Caco-2 (cell line): ENCODE measurements at regions not wholly inside any gene's neighbourhood (a gene's known extent, or its start where the extent isn't known, plus 50 kb on each side); places are given as distances from the start of the nearest gene placed in this dataset.

Source experiments
- BruUV-seq: library from RNA; stranded (reverse); fragments of 400-500 nt; replicated peaks from 2 replicates; lab custom pipeline; 2021; lab: Mats Ljungman, UMichigan
- CTCF ChIA-PET: fragments of 300-600 bp; sonication (Branson Sonifier 250); formaldehyde crosslinking; loops from one replicate; lab custom pipeline; 2022; ENCODE audit warnings: antibody characterized with exemption; lab: Charles Lee
- POLR2A ChIA-PET: fragments of 300-600 bp; sonication (Branson Sonifier 250); formaldehyde crosslinking; loops from one replicate; lab custom pipeline; 2022; ENCODE audit warnings: antibody characterized with exemption; lab: Charles Lee
- DNase-seq, 2 experiments: peaks; one replicate each; pipeline versions ENCODE4 v3.0.0 to v3.0.0-alpha.2; 2020 to 2022
- H3K27me3 ChIP-seq: replicated peaks from 2 replicates; pipeline ENCODE4 v1.6.0; 2011; ENCODE audit warnings: low read length; ENCODE audit not compliant: control insufficient read depth, insufficient read depth
- H3K36me3 ChIP-seq: 2 replicates; pipeline ENCODE4 v1.5.1; 2011; ENCODE audit warnings: low read length; ENCODE audit not compliant: control insufficient read depth, insufficient read depth
- H3K4me1 ChIP-seq: fragments of 250-450 bp; sonication (Bioruptor Pico); 2 replicates; pipeline ENCODE4 v1.5.1; 2020; ENCODE audit warnings: mild to moderate bottlenecking
- H3K4me3 ChIP-seq: 2 replicates; pipeline ENCODE4 v1.5.1; 2011; ENCODE audit warnings: low read depth, mild to moderate bottlenecking, control low read depth, low read length
- H3K9me3 ChIP-seq: fragments of 250-450 bp; sonication (Bioruptor Pico); 2 replicates; pipeline ENCODE4 v1.5.1; 2020; ENCODE audit warnings: mild to moderate bottlenecking, moderate library complexity
- H3K27ac Mint-ChIP-seq: one replicate; pipeline ENCODE4 v1.8.0; 2022; ENCODE audit warnings: mixed read lengths; ENCODE audit not compliant: unreplicated experiment
- H3K27me3 Mint-ChIP-seq: one replicate; pipeline ENCODE4 v1.8.0; 2022; ENCODE audit warnings: mixed read lengths; ENCODE audit not compliant: insufficient read depth, unreplicated experiment
- H3K36me3 Mint-ChIP-seq: one replicate; pipeline ENCODE4 v1.8.0; 2022; ENCODE audit warnings: mild to moderate bottlenecking, mixed read lengths; ENCODE audit not compliant: insufficient read depth, unreplicated experiment
- H3K4me1 Mint-ChIP-seq: one replicate; pipeline ENCODE4 v1.8.0; 2022; ENCODE audit warnings: low read depth, mixed read lengths; ENCODE audit not compliant: unreplicated experiment
- H3K4me3 Mint-ChIP-seq: one replicate; pipeline ENCODE4 v1.8.0; 2022; ENCODE audit warnings: mild to moderate bottlenecking, moderate library complexity, mixed read lengths; ENCODE audit not compliant: unreplicated experiment
- H3K9me3 Mint-ChIP-seq: one replicate; pipeline ENCODE4 v1.8.0; 2022; ENCODE audit warnings: mixed read lengths; ENCODE audit not compliant: unreplicated experiment
- intact Hi-C: fragments of 100-400 bp; cut with micrococcal nuclease; formaldehyde crosslinking; loops from one replicate; pipeline ENCODE4 v1.10.0; 2022; ENCODE audit not compliant: unreplicated experiment
- TF ChIP-seq, protein P1 (sequence below), 2 experiments: fragments of 200-600 bp in 1 of 2; IDR thresholded peaks; 1 replicate in 1 of 2; 2 replicates in 1 of 2; pipeline versions ENCODE4 v1.5.1 to v1.8.0; 2011 to 2022; ENCODE audit warnings: antibody characterized with exemption in 1 of 2, control low read depth in 1 of 2, inconsistent platforms in 1 of 2, low read depth in 1 of 2, low read length in 1 of 2, mild to moderate bottlenecking in 1 of 2, moderate library complexity in 1 of 2; ENCODE audit not compliant: insufficient read depth in 1 of 2, severe bottlenecking in 1 of 2, unreplicated experiment in 1 of 2

DNA sequence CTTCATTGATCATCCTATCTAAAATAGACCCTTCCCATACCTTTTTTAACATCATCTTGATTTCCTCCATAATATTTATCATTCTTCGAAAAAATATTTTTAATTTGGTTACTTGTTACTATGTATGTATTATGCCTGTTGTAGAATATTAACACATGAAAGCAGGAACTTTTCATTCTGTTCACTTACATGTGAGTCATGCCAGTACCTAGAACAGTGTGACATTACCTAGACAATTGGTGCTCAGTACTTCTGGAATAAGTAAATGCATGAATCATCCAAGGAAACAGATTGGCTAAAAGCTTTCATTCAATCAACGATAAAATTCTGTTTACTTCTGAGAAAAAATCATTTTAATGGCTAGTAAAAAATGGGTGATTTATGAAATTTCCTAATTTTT lies 76.4 kb downstream of the CXXC4 start:
- no TSS peak for BruUV-seq
- TF ChIP-seq, protein P1, sequence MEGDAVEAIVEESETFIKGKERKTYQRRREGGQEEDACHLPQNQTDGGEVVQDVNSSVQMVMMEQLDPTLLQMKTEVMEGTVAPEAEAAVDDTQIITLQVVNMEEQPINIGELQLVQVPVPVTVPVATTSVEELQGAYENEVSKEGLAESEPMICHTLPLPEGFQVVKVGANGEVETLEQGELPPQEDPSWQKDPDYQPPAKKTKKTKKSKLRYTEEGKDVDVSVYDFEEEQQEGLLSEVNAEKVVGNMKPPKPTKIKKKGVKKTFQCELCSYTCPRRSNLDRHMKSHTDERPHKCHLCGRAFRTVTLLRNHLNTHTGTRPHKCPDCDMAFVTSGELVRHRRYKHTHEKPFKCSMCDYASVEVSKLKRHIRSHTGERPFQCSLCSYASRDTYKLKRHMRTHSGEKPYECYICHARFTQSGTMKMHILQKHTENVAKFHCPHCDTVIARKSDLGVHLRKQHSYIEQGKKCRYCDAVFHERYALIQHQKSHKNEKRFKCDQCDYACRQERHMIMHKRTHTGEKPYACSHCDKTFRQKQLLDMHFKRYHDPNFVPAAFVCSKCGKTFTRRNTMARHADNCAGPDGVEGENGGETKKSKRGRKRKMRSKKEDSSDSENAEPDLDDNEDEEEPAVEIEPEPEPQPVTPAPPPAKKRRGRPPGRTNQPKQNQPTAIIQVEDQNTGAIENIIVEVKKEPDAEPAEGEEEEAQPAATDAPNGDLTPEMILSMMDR (IDR thresholded peaks at IDR 0.05; ENCODE audit: insufficient read depth in 1 of 2, low read depth in 1 of 2, low read length in 1 of 2, severe bottlenecking in 1 of 2, unreplicated experiment in 1 of 2) = no peak
- no peaks in the 10 kb centered on the region for H3K4me1 ChIP-seq
- H3K9me3 ChIP-seq = no peaks in the 10 kb centered on the region
- no peaks in the 10 kb centered on the region for H3K4me1 Mint-ChIP-seq
- intact Hi-C loops = no loop called here
- H3K36me3 Mint-ChIP-seq = no peaks in the 10 kb centered on the region
- no peak overlapping the region for H3K27ac Mint-ChIP-seq
- H3K4me3 ChIP-seq = no peak overlapping the region
- CTCF ChIA-PET = no interaction called here
- no peak overlapping the region for H3K4me3 Mint-ChIP-seq
- no peaks in the 10 kb centered on the region for H3K36me3 ChIP-seq
- POLR2A ChIA-PET = no interaction called here
- no peaks in the 10 kb centered on the region for H3K9me3 Mint-ChIP-seq
- H3K27me3 Mint-ChIP-seq = no peaks in the 10 kb centered on the region
- DNase-seq = no peak
- no peaks in the 10 kb centered on the region for H3K27me3 ChIP-seq

DNA sequence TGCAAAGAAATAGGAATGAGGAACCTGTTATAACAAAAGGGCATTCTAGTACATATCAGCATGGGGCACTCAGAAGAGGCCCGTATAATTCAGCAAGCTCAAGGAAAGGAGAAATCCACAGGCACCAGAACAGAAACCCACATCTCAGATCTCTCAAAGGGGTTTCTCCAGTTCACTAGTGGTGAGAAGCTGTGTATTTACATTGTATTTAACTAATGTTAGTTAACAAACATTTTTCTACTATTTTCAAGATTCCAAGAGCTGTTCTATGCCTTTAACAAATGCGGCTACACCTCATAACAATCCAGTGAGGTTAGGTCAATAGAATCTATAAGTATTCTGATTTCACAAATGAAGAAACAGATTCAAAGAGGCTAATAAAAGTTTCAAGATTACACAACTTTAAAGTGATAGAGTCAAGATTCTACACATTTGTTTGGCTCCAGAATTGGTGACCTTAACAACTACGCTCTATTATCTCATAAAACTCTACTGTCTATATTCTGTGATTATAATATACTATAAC lies 77.3 kb downstream of the CXXC4 start:
- no TSS peak for BruUV-seq
- no peak for DNase-seq
- Mint-ChIP-seq H3K9me3 (no peaks in the 10 kb centered on the region), H3K4me1 (no peaks in the 10 kb centered on the region), H3K4me3 (no peak overlapping the region), H3K27ac (no peak overlapping the region), H3K27me3 (no peaks in the 10 kb centered on the region), H3K36me3 (no peaks in the 10 kb centered on the region)
- H3K4me1 ChIP-seq = no peaks in the 10 kb centered on the region
- ChIA-PET CTCF (no interaction called here), POLR2A (no interaction called here)
- H3K4me3 ChIP-seq = no peak overlapping the region
- intact Hi-C loops = loop anchor here (1.0 kb wide), 1 partner anchor 443 kb away; no protein-coding TSS in a partner anchor
- no peaks in the 10 kb centered on the region for H3K36me3 ChIP-seq
- no peaks in the 10 kb centered on the region for H3K9me3 ChIP-seq
- TF ChIP-seq, protein P1 (IDR thresholded peaks at IDR 0.05; ENCODE audit: insufficient read depth in 1 of 2, low read depth in 1 of 2, low read length in 1 of 2, severe bottlenecking in 1 of 2, unreplicated experiment in 1 of 2) = no peak
- H3K27me3 ChIP-seq = no peaks in the 10 kb centered on the region

DNA sequence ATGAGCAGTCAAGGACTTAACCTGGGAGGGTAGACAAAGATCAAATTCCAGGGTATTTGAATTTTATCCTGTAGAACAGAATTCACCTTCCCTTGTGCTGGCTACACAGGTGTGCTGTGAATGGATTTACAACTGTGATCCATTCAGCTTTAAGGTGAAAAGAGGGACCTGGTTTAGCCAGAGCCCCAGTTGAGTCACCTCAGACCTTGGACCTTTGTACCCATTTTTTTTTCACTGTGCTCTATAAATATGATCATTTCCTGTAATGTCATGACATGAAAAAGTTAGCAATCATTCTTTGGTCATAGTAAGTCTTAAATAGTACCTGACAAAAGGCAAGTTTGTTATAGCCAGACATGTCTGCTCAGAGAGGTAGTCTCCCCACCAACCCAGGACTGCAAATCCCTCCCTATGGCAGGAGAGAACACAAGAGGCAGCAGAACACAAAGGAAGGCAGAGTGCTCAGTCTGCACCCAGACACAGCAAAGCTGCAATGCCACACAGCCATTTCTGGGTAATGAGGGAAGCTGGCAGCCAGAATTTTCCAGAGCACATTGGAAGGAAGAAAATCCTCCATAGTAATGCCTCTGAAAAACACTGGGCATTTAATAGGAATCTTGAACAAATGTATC lies 77.9 kb downstream of the CXXC4 start:
- DNase-seq = no peak
- ChIA-PET CTCF (no interaction called here), POLR2A (no interaction called here)
- H3K4me1 ChIP-seq = no peaks in the 10 kb centered on the region
- intact Hi-C loops = loop anchor here (1.0 kb wide), 1 partner anchor 443 kb away; no protein-coding TSS in a partner anchor
- H3K9me3 ChIP-seq = no peaks in the 10 kb centered on the region
- Mint-ChIP-seq H3K27me3 (no peaks in the 10 kb centered on the region), H3K4me3 (no peak overlapping the region), H3K36me3 (no peaks in the 10 kb centered on the region), H3K4me1 (no peaks in the 10 kb centered on the region), H3K9me3 (no peaks in the 10 kb centered on the region), H3K27ac (no peak overlapping the region)
- TF ChIP-seq, protein P1 (IDR thresholded peaks at IDR 0.05; ENCODE audit: insufficient read depth in 1 of 2, low read depth in 1 of 2, low read length in 1 of 2, severe bottlenecking in 1 of 2, unreplicated experiment in 1 of 2) = no peak
- no peak overlapping the region for H3K4me3 ChIP-seq
- BruUV-seq = no TSS peak
- no peaks in the 10 kb centered on the region for H3K27me3 ChIP-seq
- H3K36me3 ChIP-seq = no peaks in the 10 kb centered on the region
